Immature natural killer cell (primary cell): ENCODE measurements at regions not wholly inside any gene's neighbourhood (a gene's known extent, or its start where the extent isn't known, plus 50 kb on each side); places are given as distances from the start of the nearest gene placed in this dataset.
"Not testable (repeated sequence)": the region's sequence is repeated elsewhere in the genome, so short reads cannot be mapped to it uniquely, and the experiment has no call there.

Source experiments
- DNase-seq, 3 donors: peaks; one replicate each; pipeline ENCODE4 v3.0.0; 2022; ENCODE audit warnings: mixed read lengths in 1 of 3
- H3K27ac Mint-ChIP-seq, 6 donors: one replicate each; pipeline ENCODE4 v1.8.0; 2020; ENCODE audit warnings: mixed read lengths in 6 of 6, mild to moderate bottlenecking in 5 of 6, inconsistent platforms in 4 of 6, moderate library complexity in 3 of 6
- H3K27me3 Mint-ChIP-seq, 3 donors: one replicate each; pipeline ENCODE4 v1.8.0; 2020 to 2021; ENCODE audit warnings: low read depth in 3 of 3, mild to moderate bottlenecking in 3 of 3, mixed read lengths in 3 of 3, moderate library complexity in 3 of 3, inconsistent platforms in 1 of 3
- H3K36me3 Mint-ChIP-seq, 3 donors: one replicate each; pipeline ENCODE4 v1.8.0; 2020; ENCODE audit warnings: mixed read lengths in 3 of 3, inconsistent platforms in 2 of 3, mild to moderate bottlenecking in 2 of 3
- H3K4me1 Mint-ChIP-seq, 2 donors: one replicate each; pipeline ENCODE4 v1.8.0; 2020; ENCODE audit warnings: inconsistent platforms in 2 of 2, mild to moderate bottlenecking in 2 of 2, mixed read lengths in 2 of 2, moderate library complexity in 1 of 2
- H3K4me3 Mint-ChIP-seq, 5 donors: one replicate each; pipeline ENCODE4 v1.8.0; 2020; ENCODE audit warnings: mild to moderate bottlenecking in 5 of 5, mixed read lengths in 5 of 5, inconsistent platforms in 3 of 5, moderate library complexity in 3 of 5
- H3K9me3 Mint-ChIP-seq, 6 donors: one replicate each; pipeline ENCODE4 v1.8.0; 2020; ENCODE audit warnings: mild to moderate bottlenecking in 6 of 6, mixed read lengths in 6 of 6, inconsistent platforms in 4 of 6, moderate library complexity in 3 of 6

- Mint-ChIP-seq H3K4me3 (no peak overlapping the region), H3K27ac (no peak overlapping the region), H3K4me1 (no peaks in the 10 kb centered on the region), H3K27me3 (peaks cover 0 to 4% (median 3%) of the 10 kb centered on the region in 3 donors), H3K36me3 (no peaks in the 10 kb centered on the region), H3K9me3 (no peaks in the 10 kb centered on the region)
- DNase-seq = no peak
Measured at GRCh38 chr2:126978333-126978732, 79.6 kb downstream of the TEX51 start.

- Mint-ChIP-seq H3K27me3 (peaks cover 0 to 4% (median 3%) of the 10 kb centered on the region in 3 donors), H3K4me3 (no peak overlapping the region), H3K27ac (no peak overlapping the region), H3K4me1 (no peaks in the 10 kb centered on the region), H3K36me3 (no peaks in the 10 kb centered on the region), H3K9me3 (no peaks in the 10 kb centered on the region)
- DNase-seq = no peak
Measured at GRCh38 chr2:126979039-126980003, 80.6 kb downstream of the TEX51 start.

- no peaks in the 10 kb centered on the region for H3K4me1 Mint-ChIP-seq
- H3K36me3 Mint-ChIP-seq = no peaks in the 10 kb centered on the region
- H3K9me3 Mint-ChIP-seq = no peaks in the 10 kb centered on the region
- peaks cover 0 to 7% (median 2%) of the 10 kb centered on the region in 3 donors for H3K27me3 Mint-ChIP-seq
- DNase-seq = no peak
- no peak overlapping the region for H3K4me3 Mint-ChIP-seq
- no peak overlapping the region for H3K27ac Mint-ChIP-seq
Measured at GRCh38 chr2:126981476-126981875, 82.8 kb downstream of the TEX51 start.

- Mint-ChIP-seq H3K4me1 (no peaks in the 10 kb centered on the region), H3K4me3 (no peak overlapping the region), H3K36me3 (no peaks in the 10 kb centered on the region), H3K27ac (no peak overlapping the region), H3K27me3 (peaks cover 0 to 12% (median 2%) of the 10 kb centered on the region in 3 donors), H3K9me3 (no peaks in the 10 kb centered on the region)
- DNase-seq = no peak
Measured at GRCh38 chr2:126982935-126983334, 84.2 kb downstream of the TEX51 start.

- H3K27ac Mint-ChIP-seq = no peak overlapping the region
- H3K4me3 Mint-ChIP-seq = no peak overlapping the region
- no peak for DNase-seq
- no peaks in the 10 kb centered on the region for H3K36me3 Mint-ChIP-seq
- no peaks in the 10 kb centered on the region for H3K4me1 Mint-ChIP-seq
- H3K27me3 Mint-ChIP-seq = peaks cover 0 to 11% (median 4%) of the 10 kb centered on the region in 3 donors
- H3K9me3 Mint-ChIP-seq = peaks cover 0 to 2% (median 0%) of the 10 kb centered on the region in 6 donors
Measured at GRCh38 chr2:126986631-126987187, 88.0 kb downstream of the TEX51 start.

GRCh38 chr2:126988482-126988881 lies 89.8 kb downstream of the TEX51 start:
- peaks cover 0 to 19% (median 4%) of the 10 kb centered on the region in 3 donors for H3K27me3 Mint-ChIP-seq
- no peak overlapping the region for H3K4me3 Mint-ChIP-seq
- no peak for DNase-seq
- H3K36me3 Mint-ChIP-seq = no peaks in the 10 kb centered on the region
- peaks cover 0 to 2% (median 0%) of the 10 kb centered on the region in 6 donors for H3K9me3 Mint-ChIP-seq
- H3K4me1 Mint-ChIP-seq = no peaks in the 10 kb centered on the region
- H3K27ac Mint-ChIP-seq = no peak overlapping the region

- DNase-seq, H3K4me3 Mint-ChIP-seq, H3K9me3 Mint-ChIP-seq, H3K4me1 Mint-ChIP-seq, H3K27ac Mint-ChIP-seq, H3K36me3 Mint-ChIP-seq: not testable (repeated sequence)
- peaks cover 0 to 19% (median 4%) of the 10 kb centered on the region in 3 donors for H3K27me3 Mint-ChIP-seq
Measured at GRCh38 chr2:126989064-126989463, 90.4 kb downstream of the TEX51 start.

- Mint-ChIP-seq H3K4me1 (no peaks in the 10 kb centered on the region), H3K36me3 (no peaks in the 10 kb centered on the region), H3K27me3 (peaks cover 0 to 19% (median 4%) of the 10 kb centered on the region in 3 donors), H3K9me3 (peaks cover 0 to 2% (median 0%) of the 10 kb centered on the region in 6 donors), H3K27ac (no peak overlapping the region), H3K4me3 (no peak overlapping the region)
- no peak for DNase-seq
Measured at GRCh38 chr2:126990200-126990599, 91.5 kb downstream of the TEX51 start.

GRCh38 chr2:126990605-126991532 lies 92.2 kb downstream of the TEX51 start:
- H3K36me3 Mint-ChIP-seq = no peaks in the 10 kb centered on the region
- H3K4me1 Mint-ChIP-seq = no peaks in the 10 kb centered on the region
- DNase-seq = no peak
- no peak overlapping the region for H3K27ac Mint-ChIP-seq
- H3K27me3 Mint-ChIP-seq = peaks cover 0 to 19% (median 4%) of the 10 kb centered on the region in 3 donors
- H3K4me3 Mint-ChIP-seq = no peak overlapping the region
- H3K9me3 Mint-ChIP-seq = peaks cover 0 to 2% (median 0%) of the 10 kb centered on the region in 6 donors

- Mint-ChIP-seq H3K36me3 (no peaks in the 10 kb centered on the region), H3K27me3 (peaks cover 1 to 14% (median 2%) of the 10 kb centered on the region in 3 donors), H3K4me1 (no peaks in the 10 kb centered on the region), H3K4me3 (no peak overlapping the region), H3K9me3 (peaks cover 0 to 2% (median 0%) of the 10 kb centered on the region in 6 donors), H3K27ac (no peak overlapping the region)
- no peak for DNase-seq
Measured at GRCh38 chr2:126994340-126994777, 95.7 kb downstream of the TEX51 start.

GRCh38 chr2:126995621-126996377 lies 97.1 kb downstream of the TEX51 start:
- Mint-ChIP-seq H3K27ac (no peak overlapping the region), H3K36me3 (no peaks in the 10 kb centered on the region), H3K27me3 (peaks cover 2 to 14% (median 3%) of the 10 kb centered on the region in 3 donors)

GRCh38 chr2:126996378-126996699 lies 97.6 kb downstream of the TEX51 start:
- no peak overlapping the region for H3K4me3 Mint-ChIP-seq
- peaks cover 2 to 14% (median 3%) of the 10 kb centered on the region in 3 donors for H3K27me3 Mint-ChIP-seq
- H3K9me3 Mint-ChIP-seq = no peaks in the 10 kb centered on the region
- H3K27ac Mint-ChIP-seq = no peak overlapping the region
- no peak for DNase-seq
- H3K36me3 Mint-ChIP-seq = no peaks in the 10 kb centered on the region
- no peaks in the 10 kb centered on the region for H3K4me1 Mint-ChIP-seq

More at GRCh38 chr2:126995621-126996377, 97.1 kb downstream of the TEX51 start:
- Mint-ChIP-seq H3K4me3 (no peak overlapping the region), H3K4me1 (no peaks in the 10 kb centered on the region), H3K9me3 (no peaks in the 10 kb centered on the region)
- no peak for DNase-seq
